Stomach (tissue), 4 donors: ENCODE measurements at regions not wholly inside any gene's neighbourhood (a gene's known extent, or its start where the extent isn't known, plus 50 kb on each side); places are given as distances from the start of the nearest gene placed in this dataset.

Experiments
- POLR2A ChIP-seq, 4 donors: fragments of 450-650 bp; IDR thresholded peaks; one replicate each; pipeline ENCODE4 v1.6.1; 2016; ENCODE audit warnings: antibody characterized with exemption in 4 of 4, control low read depth in 2 of 4, mild to moderate bottlenecking in 1 of 4, moderate library complexity in 1 of 4
- POLR2AphosphoS5 ChIP-seq, 3 donors: sonication (generic); formaldehyde crosslinking; IDR thresholded peaks; one replicate each; pipeline ENCODE4 v1.6.1; 2016; ENCODE audit warnings: antibody characterized with exemption in 3 of 3
- TF ChIP-seq, protein P1 (sequence below), 7 experiments: fragments of 450-650 bp in 4 of 7; fragments of 200-600 bp in 3 of 7; sonication (generic) in 3 of 7; IDR thresholded peaks; one replicate each; pipeline ENCODE4 v1.5.1; 2016 to 2019; ENCODE audit warnings: antibody characterized with exemption in 7 of 7, control low read depth in 2 of 7, mild to moderate bottlenecking in 1 of 7

DNA sequence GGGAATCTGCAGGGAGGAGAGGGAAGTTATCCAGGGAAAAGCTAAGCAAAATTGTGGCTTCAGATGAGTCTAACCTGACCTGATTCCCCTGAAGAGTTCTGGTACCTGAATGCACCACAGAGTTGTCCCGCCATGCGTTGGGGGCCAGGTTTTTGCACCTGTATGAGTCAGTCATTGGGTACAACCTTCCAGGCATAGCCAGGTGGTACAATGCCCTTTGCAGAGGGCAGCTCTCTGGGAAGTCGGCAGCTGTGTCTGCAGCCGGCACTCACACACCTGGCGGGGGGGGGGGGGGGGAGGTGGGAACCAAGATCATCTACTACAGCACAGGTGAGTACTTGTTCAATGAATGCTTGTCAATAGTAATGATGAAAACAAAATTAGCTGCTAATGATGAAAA, 52.5 kb upstream of the GTF3A start:
- TF ChIP-seq, protein P1, sequence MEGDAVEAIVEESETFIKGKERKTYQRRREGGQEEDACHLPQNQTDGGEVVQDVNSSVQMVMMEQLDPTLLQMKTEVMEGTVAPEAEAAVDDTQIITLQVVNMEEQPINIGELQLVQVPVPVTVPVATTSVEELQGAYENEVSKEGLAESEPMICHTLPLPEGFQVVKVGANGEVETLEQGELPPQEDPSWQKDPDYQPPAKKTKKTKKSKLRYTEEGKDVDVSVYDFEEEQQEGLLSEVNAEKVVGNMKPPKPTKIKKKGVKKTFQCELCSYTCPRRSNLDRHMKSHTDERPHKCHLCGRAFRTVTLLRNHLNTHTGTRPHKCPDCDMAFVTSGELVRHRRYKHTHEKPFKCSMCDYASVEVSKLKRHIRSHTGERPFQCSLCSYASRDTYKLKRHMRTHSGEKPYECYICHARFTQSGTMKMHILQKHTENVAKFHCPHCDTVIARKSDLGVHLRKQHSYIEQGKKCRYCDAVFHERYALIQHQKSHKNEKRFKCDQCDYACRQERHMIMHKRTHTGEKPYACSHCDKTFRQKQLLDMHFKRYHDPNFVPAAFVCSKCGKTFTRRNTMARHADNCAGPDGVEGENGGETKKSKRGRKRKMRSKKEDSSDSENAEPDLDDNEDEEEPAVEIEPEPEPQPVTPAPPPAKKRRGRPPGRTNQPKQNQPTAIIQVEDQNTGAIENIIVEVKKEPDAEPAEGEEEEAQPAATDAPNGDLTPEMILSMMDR (IDR thresholded peaks at IDR 0.05), result no peak
- TF ChIP-seq POLR2A (IDR thresholded peaks at IDR 0.05) (no peak), POLR2AphosphoS5 (IDR thresholded peaks at IDR 0.05) (no peak)
